WERI-Rb-1 (cell line): ENCODE measurements at regions not wholly inside any gene's neighbourhood (a gene's known extent, or its start where the extent isn't known, plus 50 kb on each side); places are given as distances from the start of the nearest gene placed in this dataset.
A peak's percentile ranks its signal among the peaks of the same experiment; 100 is the strongest.

Experiments used
- DNase-seq: peaks from one replicate; pipeline ENCODE4 v3.0.0-alpha.2; 2020
- H3K27ac ChIP-seq: fragments of 250-450 bp; sonication (Bioruptor Pico); 2 replicates; pipeline ENCODE4 v1.5.1; 2020; ENCODE audit warnings: mild to moderate bottlenecking, moderate library complexity
- H3K27me3 ChIP-seq: fragments of 250-450 bp; sonication (Bioruptor Pico); 2 replicates; pipeline ENCODE4 v1.5.1; 2021; ENCODE audit warnings: mild to moderate bottlenecking, low read depth, moderate library complexity; ENCODE audit not compliant: insufficient read depth, severe bottlenecking
- H3K36me3 ChIP-seq: fragments of 250-450 bp; sonication (Bioruptor Pico); 2 replicates; pipeline ENCODE4 v1.5.1; 2020; ENCODE audit warnings: mild to moderate bottlenecking, moderate library complexity
- H3K4me3 ChIP-seq: 2 replicates; pipeline ENCODE4 v1.5.1; 2011; ENCODE audit warnings: low read depth, mild to moderate bottlenecking, control low read depth, low read length
- H3K9me3 ChIP-seq: fragments of 250-450 bp; sonication (Bioruptor Pico); 2 replicates; pipeline ENCODE4 v1.5.1; 2021; ENCODE audit warnings: mild to moderate bottlenecking, moderate library complexity; ENCODE audit not compliant: severe bottlenecking
- TF ChIP-seq, protein P1 (sequence below): IDR thresholded peaks from 2 replicates; pipeline ENCODE4 v1.5.1; 2011; ENCODE audit warnings: low read depth, mild to moderate bottlenecking, control low read depth, inconsistent platforms, low read length

DNA sequence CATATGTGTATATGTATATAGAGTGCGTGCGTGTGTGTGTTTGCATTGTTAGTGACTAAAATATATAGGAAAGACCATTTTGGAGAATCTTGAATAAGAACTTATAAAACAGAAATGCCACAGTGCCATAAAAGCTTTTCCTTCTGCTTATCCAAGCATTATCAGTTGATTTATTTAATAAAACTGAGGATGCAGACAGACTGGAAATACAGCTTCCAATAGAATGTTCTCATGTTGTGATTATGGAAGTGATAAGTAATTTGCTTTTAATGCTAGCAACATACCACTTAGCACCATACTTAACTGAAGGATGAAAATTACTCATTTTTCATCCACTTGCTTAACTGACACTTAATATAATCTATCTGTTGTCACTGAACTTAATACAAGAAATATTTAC is 820.1 kb downstream of the TFAP2A start:
- Histone ChIP-seq H3K4me3 (no peak overlapping the region), H3K27me3 (no peaks in the 10 kb centered on the region), H3K36me3 (no peaks in the 10 kb centered on the region), H3K27ac (no peak overlapping the region), H3K9me3 (no peaks in the 10 kb centered on the region)
- TF ChIP-seq, protein P1, sequence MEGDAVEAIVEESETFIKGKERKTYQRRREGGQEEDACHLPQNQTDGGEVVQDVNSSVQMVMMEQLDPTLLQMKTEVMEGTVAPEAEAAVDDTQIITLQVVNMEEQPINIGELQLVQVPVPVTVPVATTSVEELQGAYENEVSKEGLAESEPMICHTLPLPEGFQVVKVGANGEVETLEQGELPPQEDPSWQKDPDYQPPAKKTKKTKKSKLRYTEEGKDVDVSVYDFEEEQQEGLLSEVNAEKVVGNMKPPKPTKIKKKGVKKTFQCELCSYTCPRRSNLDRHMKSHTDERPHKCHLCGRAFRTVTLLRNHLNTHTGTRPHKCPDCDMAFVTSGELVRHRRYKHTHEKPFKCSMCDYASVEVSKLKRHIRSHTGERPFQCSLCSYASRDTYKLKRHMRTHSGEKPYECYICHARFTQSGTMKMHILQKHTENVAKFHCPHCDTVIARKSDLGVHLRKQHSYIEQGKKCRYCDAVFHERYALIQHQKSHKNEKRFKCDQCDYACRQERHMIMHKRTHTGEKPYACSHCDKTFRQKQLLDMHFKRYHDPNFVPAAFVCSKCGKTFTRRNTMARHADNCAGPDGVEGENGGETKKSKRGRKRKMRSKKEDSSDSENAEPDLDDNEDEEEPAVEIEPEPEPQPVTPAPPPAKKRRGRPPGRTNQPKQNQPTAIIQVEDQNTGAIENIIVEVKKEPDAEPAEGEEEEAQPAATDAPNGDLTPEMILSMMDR = no peak
- no peak for DNase-seq

DNA sequence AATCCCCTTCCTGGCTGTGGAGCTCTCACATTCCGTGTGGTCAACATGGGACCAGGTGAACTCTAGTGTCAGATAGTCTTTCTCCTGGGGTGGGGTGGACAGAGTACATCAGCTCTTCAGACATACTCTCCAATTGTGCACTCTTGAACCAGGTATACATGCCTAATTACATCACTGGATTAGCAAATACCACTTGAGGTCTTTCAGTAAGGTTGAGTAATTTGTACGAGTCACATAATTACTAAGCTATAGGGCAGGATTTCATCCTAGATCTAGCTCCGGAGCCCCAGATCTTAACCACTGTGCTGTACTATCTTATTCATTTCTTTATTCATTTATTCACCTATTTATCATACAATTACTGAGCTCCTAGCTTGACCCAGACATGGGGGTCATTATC is 821.3 kb downstream of the TFAP2A start:
- DNase-seq = no peak
- H3K9me3 ChIP-seq = no peaks in the 10 kb centered on the region
- H3K36me3 ChIP-seq = no peaks in the 10 kb centered on the region
- TF ChIP-seq, protein P1 = no peak
- H3K4me3 ChIP-seq = no peak overlapping the region
- H3K27me3 ChIP-seq = no peaks in the 10 kb centered on the region
- H3K27ac ChIP-seq = no peak overlapping the region

DNA sequence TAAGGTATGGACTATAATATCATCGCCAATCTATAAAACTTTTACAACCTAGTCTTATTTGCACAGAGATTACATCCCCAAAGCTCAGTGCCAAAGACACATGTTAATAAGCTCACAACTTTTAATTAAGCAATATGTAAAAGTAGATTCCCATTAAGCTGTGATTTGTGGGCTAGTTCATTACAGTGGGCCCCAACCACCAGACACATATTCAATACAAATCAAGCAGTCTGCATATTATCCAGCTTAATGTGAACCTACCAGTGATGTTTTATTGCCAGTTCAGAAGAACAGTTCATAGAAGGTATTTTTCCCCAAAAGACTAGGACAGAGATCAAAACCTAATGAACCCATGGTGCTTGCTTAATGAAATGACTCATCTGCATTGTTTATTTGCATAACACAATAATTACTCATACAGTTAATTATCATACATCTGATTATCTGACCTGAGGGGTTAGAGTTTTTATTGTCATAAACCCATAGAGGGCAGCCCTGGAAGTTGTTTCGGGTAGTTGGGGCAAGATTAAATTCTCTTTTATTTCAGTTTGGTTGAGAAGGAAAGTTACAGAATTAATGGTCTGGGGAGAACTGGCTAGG is 831.0 kb downstream of the TFAP2A start:
- no peak for DNase-seq
- no peak overlapping the region for H3K27ac ChIP-seq
- no peaks in the 10 kb centered on the region for H3K27me3 ChIP-seq
- TF ChIP-seq, protein P1 = no peak
- H3K36me3 ChIP-seq = no peaks in the 10 kb centered on the region
- no peak overlapping the region for H3K4me3 ChIP-seq
- no peaks in the 10 kb centered on the region for H3K9me3 ChIP-seq

DNA sequence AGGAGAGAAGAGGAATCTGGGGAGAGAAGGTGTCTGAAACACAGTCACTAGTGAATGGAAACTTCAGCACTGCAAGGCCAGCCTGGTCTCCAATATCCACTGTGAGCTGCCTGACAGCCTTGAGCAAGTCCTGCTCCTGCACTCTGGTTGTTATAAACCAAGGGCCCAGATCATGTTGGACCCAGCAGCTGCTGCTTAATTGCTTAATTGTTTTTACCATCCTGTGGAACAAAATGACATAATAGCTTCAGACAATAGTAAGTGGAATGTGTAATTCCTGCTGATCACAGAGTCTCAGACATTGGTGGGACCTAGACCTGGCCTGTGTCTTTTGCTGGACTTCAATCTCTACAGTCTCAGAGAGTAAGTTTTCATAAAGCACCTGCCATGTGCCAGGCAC is 833.7 kb downstream of the TFAP2A start:
- no peak for DNase-seq
- Histone ChIP-seq H3K27me3 (no peaks in the 10 kb centered on the region), H3K9me3 (no peaks in the 10 kb centered on the region), H3K27ac (no peak overlapping the region), H3K36me3 (no peaks in the 10 kb centered on the region), H3K4me3 (no peak overlapping the region)
- TF ChIP-seq, protein P1 = no peak

DNA sequence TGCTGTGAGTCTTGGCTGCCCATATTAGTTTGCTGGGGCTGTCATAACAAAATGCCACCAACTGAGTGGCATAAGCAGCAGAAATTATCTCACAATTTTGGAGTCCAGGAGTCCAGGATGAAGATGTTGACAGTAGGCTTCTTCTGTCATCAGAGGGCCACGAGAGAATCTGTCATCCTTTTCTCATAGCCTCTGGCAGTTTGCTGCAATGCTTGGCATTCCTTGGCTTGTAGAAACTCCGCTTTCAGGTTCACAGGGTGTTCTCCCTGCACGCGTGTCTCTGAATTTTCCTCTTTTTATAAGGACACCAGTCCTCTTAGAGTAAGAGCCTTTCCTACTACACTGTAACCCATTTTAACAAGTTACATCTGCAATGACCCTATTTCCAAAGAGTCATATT is 838.4 kb downstream of the TFAP2A start:
- H3K27me3 ChIP-seq = no peaks in the 10 kb centered on the region
- no peak overlapping the region for H3K27ac ChIP-seq
- H3K36me3 ChIP-seq = no peaks in the 10 kb centered on the region
- TF ChIP-seq, protein P1 = no peak
- no peaks in the 10 kb centered on the region for H3K9me3 ChIP-seq
- H3K4me3 ChIP-seq = no peak overlapping the region
- DNase-seq = no peak

DNA sequence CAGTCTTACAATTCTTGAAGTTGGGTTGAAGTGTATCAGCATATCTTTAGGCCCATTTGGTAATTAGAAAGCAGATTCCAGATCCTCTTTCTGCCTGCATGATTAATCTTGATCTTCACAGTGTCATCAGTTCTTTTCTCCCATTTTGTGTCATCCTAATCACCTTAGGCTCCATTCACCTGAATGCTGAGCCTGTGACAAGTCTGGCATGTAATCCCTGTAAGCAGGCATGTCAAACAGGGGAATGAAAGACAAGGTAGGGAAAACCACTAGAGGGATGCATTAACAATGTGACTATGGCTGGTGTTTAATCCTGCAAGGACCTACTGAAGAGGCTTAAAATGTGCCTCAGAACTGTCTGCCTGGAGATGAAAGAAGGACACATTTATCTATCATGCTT is 848.8 kb downstream of the TFAP2A start:
- Histone ChIP-seq H3K9me3 (no peaks in the 10 kb centered on the region), H3K36me3 (no peaks in the 10 kb centered on the region), H3K27me3 (no peaks in the 10 kb centered on the region), H3K4me3 (no peak overlapping the region), H3K27ac (no peak overlapping the region)
- peak; percentile 89 for DNase-seq
- TF ChIP-seq, protein P1 = peak; percentile 46
